22Rv1 (cell line): ENCODE measurements at regions not wholly inside any gene's neighbourhood (a gene's known extent, or its start where the extent isn't known, plus 50 kb on each side); places are given as distances from the start of the nearest gene placed in this dataset.

ENCODE experiments used
- CTCF ChIP-seq: fragments of 450-650 bp; IDR thresholded peaks from 2 replicates; pipeline ENCODE4 v1.5.1; 2017; ENCODE audit warnings: mild to moderate bottlenecking
- ZFX ChIP-seq: fragments of 450-650 bp; IDR thresholded peaks from 2 replicates; pipeline ENCODE4 v1.6.1; 2017; ENCODE audit warnings: antibody characterized with exemption, borderline replicate concordance

GRCh38 chr2:106322281-106322680, 128.2 kb upstream of the UXS1 start:
- TF ChIP-seq CTCF (no peak), ZFX (no peak)
